ENCODE measurements at regions not wholly inside any gene's neighbourhood (a gene's known extent, or its start where the extent isn't known, plus 50 kb on each side); places are given as distances from the start of the nearest gene placed in this dataset.

- in situ Hi-C loops (cut with MboI; ENCODE audit: low sequenced_read_pairs): no loop called here
Observed at GRCh38 chr13:73248711-73249580, 190.1 kb downstream of the KLF5 start.

GRCh38 chr13:73248154-73248553, 189.3 kb downstream of the KLF5 start:
- in situ Hi-C loops (cut with MboI; ENCODE audit: low sequenced_read_pairs): no loop called here

GRCh38 chr13:73245246-73245645, 186.4 kb downstream of the KLF5 start:
- in situ Hi-C loops (cut with MboI; ENCODE audit: low sequenced_read_pairs): no loop called here

- in situ Hi-C loops (cut with MboI; ENCODE audit: low sequenced_read_pairs): no loop called here
Observed at GRCh38 chr13:73244467-73244866, 185.7 kb downstream of the KLF5 start.

GRCh38 chr13:73242515-73243015, 183.8 kb downstream of the KLF5 start:
- in situ Hi-C loops (cut with MboI; ENCODE audit: low sequenced_read_pairs): no loop called here

- in situ Hi-C loops (cut with MboI; ENCODE audit: low sequenced_read_pairs): no loop called here
Observed at GRCh38 chr13:73240193-73240592, 181.4 kb downstream of the KLF5 start.

- in situ Hi-C loops (cut with MboI; ENCODE audit: low sequenced_read_pairs): no loop called here
Observed at GRCh38 chr13:73235385-73235784, 176.6 kb downstream of the KLF5 start.

GRCh38 chr13:73231471-73231870, 172.7 kb downstream of the KLF5 start:
- in situ Hi-C loops (cut with MboI; ENCODE audit: low sequenced_read_pairs): no loop called here

- in situ Hi-C loops (cut with MboI; ENCODE audit: low sequenced_read_pairs): no loop called here
Observed at GRCh38 chr13:73230716-73231115, 171.9 kb downstream of the KLF5 start.

- in situ Hi-C loops (cut with MboI; ENCODE audit: low sequenced_read_pairs): no loop called here
Observed at GRCh38 chr13:73228546-73228945, 169.7 kb downstream of the KLF5 start.

- in situ Hi-C loops (cut with MboI; ENCODE audit: low sequenced_read_pairs): no loop called here
Observed at GRCh38 chr13:73225990-73226389, 167.2 kb downstream of the KLF5 start.

GRCh38 chr13:73224703-73225102, 165.9 kb downstream of the KLF5 start:
- in situ Hi-C loops (cut with MboI; ENCODE audit: low sequenced_read_pairs): no loop called here

GRCh38 chr13:73223372-73223781, 164.6 kb downstream of the KLF5 start:
- in situ Hi-C loops (cut with MboI; ENCODE audit: low sequenced_read_pairs): no loop called here

- in situ Hi-C loops (cut with MboI; ENCODE audit: low sequenced_read_pairs): no loop called here
Observed at GRCh38 chr13:73222627-73223305, 164.0 kb downstream of the KLF5 start.

- in situ Hi-C loops (cut with MboI; ENCODE audit: low sequenced_read_pairs): no loop called here
Observed at GRCh38 chr13:73220966-73221720, 162.3 kb downstream of the KLF5 start.

GRCh38 chr13:73218181-73218580, 159.4 kb downstream of the KLF5 start:
- in situ Hi-C loops (cut with MboI; ENCODE audit: low sequenced_read_pairs): no loop called here

GRCh38 chr13:73216381-73216831, 157.6 kb downstream of the KLF5 start:
- in situ Hi-C loops (cut with MboI; ENCODE audit: low sequenced_read_pairs): no loop called here

- in situ Hi-C loops (cut with MboI; ENCODE audit: low sequenced_read_pairs): no loop called here
Observed at GRCh38 chr13:73215823-73216222, 157.0 kb downstream of the KLF5 start.

GRCh38 chr13:73212482-73212881, 153.7 kb downstream of the KLF5 start:
- in situ Hi-C loops (cut with MboI; ENCODE audit: low sequenced_read_pairs): no loop called here

- in situ Hi-C loops (cut with MboI; ENCODE audit: low sequenced_read_pairs): no loop called here
Observed at GRCh38 chr13:73210218-73210883, 151.5 kb downstream of the KLF5 start.

- in situ Hi-C loops (cut with MboI; ENCODE audit: low sequenced_read_pairs): no loop called here
Observed at GRCh38 chr13:73204952-73205351, 146.1 kb downstream of the KLF5 start.

Measured in HL-60/S4 (cell line).